HEK293T (cell line): ENCODE measurements at regions not wholly inside any gene's neighbourhood (a gene's known extent, or its start where the extent isn't known, plus 50 kb on each side); places are given as distances from the start of the nearest gene placed in this dataset.

Experiments
- BHLHE40 ChIP-seq: fragments of 450-650 bp; IDR thresholded peaks from 2 replicates; pipeline ENCODE4 v1.6.1; 2016; ENCODE audit warnings: mild to moderate bottlenecking, moderate library complexity, borderline replicate concordance
- ELF4 ChIP-seq: fragments of 450-650 bp; IDR thresholded peaks from 2 replicates; pipeline ENCODE4 v1.6.1; 2017; ENCODE audit warnings: antibody characterized with exemption
- FOXK2 ChIP-seq: fragments of 450-650 bp; IDR thresholded peaks from 2 replicates; pipeline ENCODE4 v1.6.1; 2016; ENCODE audit warnings: mild to moderate bottlenecking
- FOXM1 ChIP-seq: fragments of 450-650 bp; IDR thresholded peaks from 2 replicates; pipeline ENCODE4 v1.6.1; 2017; ENCODE audit warnings: mild to moderate bottlenecking, borderline replicate concordance
- HDGF ChIP-seq: fragments of 450-650 bp; IDR thresholded peaks from 2 replicates; pipeline ENCODE4 v1.6.1; 2017; ENCODE audit warnings: antibody characterized with exemption, borderline replicate concordance
- L3MBTL2 ChIP-seq: fragments of 450-650 bp; conservative IDR thresholded peaks from 2 replicates; pipeline ENCODE4 v1.6.1; 2016; ENCODE audit warnings: mild to moderate bottlenecking
- NFRKB ChIP-seq: fragments of 450-650 bp; IDR thresholded peaks from 2 replicates; pipeline ENCODE4 v1.6.1; 2016; ENCODE audit warnings: mild to moderate bottlenecking, moderate library complexity
- SP1 ChIP-seq: fragments of 450-650 bp; IDR thresholded peaks from 2 replicates; pipeline ENCODE4 v1.6.1; 2017
- TARDBP ChIP-seq: fragments of 450-650 bp; IDR thresholded peaks from 2 replicates; pipeline ENCODE4 v1.6.1; 2016
- ZNF384 ChIP-seq: fragments of 450-650 bp; IDR thresholded peaks from 2 replicates; pipeline ENCODE4 v1.6.1; 2016
- TF ChIP-seq, protein P1 (sequence below): fragments of 450-650 bp; IDR thresholded peaks from 2 replicates; pipeline ENCODE4 v1.6.1; 2016

DNA sequence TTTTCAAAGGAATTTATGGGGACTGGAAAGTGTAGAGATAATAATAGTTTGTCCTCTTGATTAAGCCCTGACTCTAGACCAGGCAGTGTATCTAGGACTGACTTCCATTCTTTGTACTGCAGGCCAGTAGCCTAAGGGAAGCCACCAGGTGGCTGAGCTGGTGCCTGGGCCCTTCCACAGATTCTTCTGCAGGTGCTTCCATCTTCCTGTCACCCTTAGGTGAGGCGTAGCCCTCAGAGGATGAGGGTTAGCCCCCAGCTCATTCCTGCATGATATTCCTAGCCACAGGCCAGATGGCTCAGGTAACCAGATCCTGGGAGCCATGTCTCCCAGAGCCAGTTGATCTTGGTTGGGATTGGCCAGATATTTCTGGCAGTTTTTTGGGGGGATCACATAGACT, 169.0 kb upstream of the IL12A start:
- TF ChIP-seq FOXM1 (no peak), ZNF384 (no peak), TARDBP (no peak), NFRKB (no peak), HDGF (no peak), SP1 (no peak), BHLHE40 (no peak), ELF4 (no peak), FOXK2 (no peak), L3MBTL2 (no peak)
- TF ChIP-seq, protein P1, sequence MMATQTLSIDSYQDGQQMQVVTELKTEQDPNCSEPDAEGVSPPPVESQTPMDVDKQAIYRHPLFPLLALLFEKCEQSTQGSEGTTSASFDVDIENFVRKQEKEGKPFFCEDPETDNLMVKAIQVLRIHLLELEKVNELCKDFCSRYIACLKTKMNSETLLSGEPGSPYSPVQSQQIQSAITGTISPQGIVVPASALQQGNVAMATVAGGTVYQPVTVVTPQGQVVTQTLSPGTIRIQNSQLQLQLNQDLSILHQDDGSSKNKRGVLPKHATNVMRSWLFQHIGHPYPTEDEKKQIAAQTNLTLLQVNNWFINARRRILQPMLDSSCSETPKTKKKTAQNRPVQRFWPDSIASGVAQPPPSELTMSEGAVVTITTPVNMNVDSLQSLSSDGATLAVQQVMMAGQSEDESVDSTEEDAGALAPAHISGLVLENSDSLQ = no peak
